UCSD-AML1 (cell line): ENCODE measurements at regions not wholly inside any gene's neighbourhood (a gene's known extent, or its start where the extent isn't known, plus 50 kb on each side); places are given as distances from the start of the nearest gene placed in this dataset.
"Not testable (repeated sequence)": the region's sequence is repeated elsewhere in the genome, so short reads cannot be mapped to it uniquely, and the experiment has no call there.

Experiments used
- DNase-seq: peaks from one replicate; lab custom pipeline; 2025; ENCODE audit not compliant: unreplicated experiment; lab: John Stamatoyannopoulos, UW

GRCh38 chr6:66997579-66997978, 1290.6 kb upstream of the EYS start:
- not testable (repeated sequence) for DNase-seq

GRCh38 chr6:66995669-66996068, 1288.6 kb upstream of the EYS start:
- no peak for DNase-seq

- not testable (repeated sequence) for DNase-seq
Measured at GRCh38 chr6:66993708-66994107, 1286.7 kb upstream of the EYS start.

- DNase-seq = no peak
Measured at GRCh38 chr6:66993272-66993671, 1286.2 kb upstream of the EYS start.

- no peak for DNase-seq
Measured at GRCh38 chr6:66992660-66993059, 1285.6 kb upstream of the EYS start.

GRCh38 chr6:66986940-66987339, 1279.9 kb upstream of the EYS start:
- no peak for DNase-seq

- DNase-seq = no peak
Measured at GRCh38 chr6:66985816-66986215, 1278.8 kb upstream of the EYS start.

- DNase-seq = no peak
Measured at GRCh38 chr6:66970373-66970772, 1263.3 kb upstream of the EYS start.

GRCh38 chr6:66965227-66965626, 1258.2 kb upstream of the EYS start:
- no peak for DNase-seq

- DNase-seq = no peak
Measured at GRCh38 chr6:66964216-66964615, 1257.2 kb upstream of the EYS start.

GRCh38 chr6:66962082-66962481, 1255.1 kb upstream of the EYS start:
- no peak for DNase-seq

- DNase-seq = no peak
Measured at GRCh38 chr6:66961191-66961590, 1254.2 kb upstream of the EYS start.

GRCh38 chr6:66949191-66949661, 1242.2 kb upstream of the EYS start:
- DNase-seq = no peak

- no peak for DNase-seq
Measured at GRCh38 chr6:66948106-66948505, 1241.1 kb upstream of the EYS start.

- DNase-seq = no peak
Measured at GRCh38 chr6:66940003-66940402, 1233.0 kb upstream of the EYS start.

GRCh38 chr6:66937180-66937579, 1230.2 kb upstream of the EYS start:
- DNase-seq = no peak

- no peak for DNase-seq
Measured at GRCh38 chr6:66935612-66936011, 1228.6 kb upstream of the EYS start.

- no peak for DNase-seq
Measured at GRCh38 chr6:66931787-66932186, 1224.8 kb upstream of the EYS start.

GRCh38 chr6:66930559-66931290, 1223.7 kb upstream of the EYS start:
- no peak for DNase-seq

GRCh38 chr6:66926060-66926459, 1219.0 kb upstream of the EYS start:
- DNase-seq = no peak

GRCh38 chr6:66913657-66914056, 1206.6 kb upstream of the EYS start:
- DNase-seq = no peak

GRCh38 chr6:66902457-66902856, 1195.4 kb upstream of the EYS start:
- no peak for DNase-seq
